HG03342 (cell line): ENCODE measurements at regions not wholly inside any gene's neighbourhood (a gene's known extent, or its start where the extent isn't known, plus 50 kb on each side); places are given as distances from the start of the nearest gene placed in this dataset.

Experiments used
- ATAC-seq: cut with Tn5 transposase; IDR thresholded peaks from one replicate; pipeline ENCODE4 v1.9.1; 2021; ENCODE audit warnings: mild to moderate bottlenecking, moderate library complexity; ENCODE audit not compliant: unreplicated experiment

DNA sequence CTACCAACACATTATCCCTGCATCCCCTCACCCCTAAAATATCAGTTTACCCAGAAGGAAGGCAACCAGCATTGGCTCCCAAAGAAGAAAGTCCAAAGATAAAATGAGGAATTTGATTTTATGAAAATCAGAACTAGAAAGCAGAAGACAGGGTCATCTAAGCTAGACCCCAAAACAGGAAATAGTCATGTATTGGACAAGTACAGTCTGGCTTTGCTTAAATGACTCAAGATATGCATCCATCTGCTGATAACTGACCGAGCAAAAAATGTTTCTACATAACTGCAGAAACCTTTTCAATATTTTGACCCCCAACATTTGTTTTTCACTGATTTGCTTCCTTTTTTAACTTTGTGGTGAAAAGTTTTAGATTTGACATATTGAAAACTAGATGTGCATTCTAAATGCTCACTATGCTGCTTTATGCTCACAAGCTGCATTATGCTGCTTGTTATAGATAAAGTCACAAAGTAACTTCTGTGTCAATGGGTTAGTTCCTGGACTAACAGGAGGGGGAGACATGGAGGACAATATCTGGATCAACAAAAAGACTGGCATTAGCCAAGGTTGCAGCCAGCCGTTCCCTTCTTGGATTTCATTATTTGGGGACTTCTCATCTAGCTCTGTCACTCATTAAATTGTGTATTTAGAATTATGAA lies 227.0 kb downstream of the INHBA start:
- no peak for ATAC-seq

DNA sequence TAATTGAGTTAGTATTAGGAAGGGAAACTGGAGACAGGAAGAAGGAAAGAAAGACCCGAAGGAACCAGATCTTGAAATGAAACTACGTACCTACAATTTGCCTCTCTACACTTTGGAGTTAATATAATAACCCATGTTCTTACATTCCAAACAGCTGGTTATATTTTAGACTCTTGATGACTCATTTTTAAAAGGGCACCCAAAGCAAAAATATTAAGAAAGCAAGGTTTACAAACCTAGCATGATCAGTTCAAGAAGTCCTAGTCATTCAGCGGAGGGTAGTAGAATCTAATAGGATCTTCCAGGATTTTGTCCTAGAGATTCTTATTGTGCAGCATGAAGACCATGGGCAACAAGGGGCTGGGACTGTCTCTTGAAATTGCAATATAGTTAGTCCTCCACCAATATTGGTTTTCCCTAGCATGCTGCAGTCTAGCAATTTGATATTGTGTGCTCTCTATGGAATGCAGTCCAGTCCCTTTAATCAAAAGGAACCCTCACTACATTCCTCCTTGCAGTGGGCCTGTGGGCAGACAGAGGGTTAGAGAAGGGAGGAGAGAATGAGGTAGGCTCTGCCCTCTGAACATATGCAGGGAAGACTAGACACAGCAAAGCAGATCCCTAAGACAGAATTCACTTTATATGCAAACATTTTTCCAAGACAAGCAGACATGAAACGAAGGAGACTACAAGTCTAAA lies 230.3 kb downstream of the INHBA start:
- no peak for ATAC-seq

DNA sequence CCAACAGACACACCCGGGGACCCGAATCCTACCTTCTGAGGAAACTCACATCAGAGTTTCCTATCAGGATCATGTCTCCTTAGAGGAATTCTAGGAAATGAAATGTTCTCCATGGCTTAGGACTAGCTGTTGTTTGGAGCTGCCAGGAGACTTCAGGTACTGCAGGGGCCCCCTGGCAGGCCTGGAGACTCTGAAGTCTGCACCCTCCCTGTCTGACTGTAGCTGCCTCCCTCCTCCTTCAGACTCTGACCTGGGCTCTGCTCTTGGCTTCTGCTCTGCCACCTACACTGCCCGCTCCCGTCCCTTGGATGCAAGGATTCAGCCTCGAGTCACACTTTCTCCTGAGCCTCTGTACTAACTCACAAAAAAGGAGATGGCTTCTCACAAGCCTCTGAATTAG lies 232.8 kb downstream of the INHBA start:
- no peak for ATAC-seq

DNA sequence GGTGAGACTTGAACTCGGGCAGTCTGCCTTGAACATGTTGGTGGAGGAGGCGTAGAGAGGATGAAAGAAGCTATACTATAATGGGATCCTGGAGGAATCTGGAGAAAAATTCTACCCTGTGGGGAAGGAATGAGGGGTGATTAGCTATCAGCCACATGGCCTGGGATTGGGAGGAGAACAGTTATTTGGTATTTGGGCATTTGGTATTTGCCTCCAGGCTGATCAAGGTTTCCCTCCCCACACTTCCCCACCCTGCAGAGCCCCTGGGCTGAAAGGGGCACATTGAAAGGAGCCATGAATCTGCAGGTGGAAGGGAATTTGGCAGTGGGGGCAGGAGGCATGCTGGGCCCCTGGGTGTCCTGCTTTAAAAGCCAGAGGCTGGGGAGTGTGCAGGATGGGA lies 235.3 kb downstream of the INHBA start:
- ATAC-seq, result no peak

DNA sequence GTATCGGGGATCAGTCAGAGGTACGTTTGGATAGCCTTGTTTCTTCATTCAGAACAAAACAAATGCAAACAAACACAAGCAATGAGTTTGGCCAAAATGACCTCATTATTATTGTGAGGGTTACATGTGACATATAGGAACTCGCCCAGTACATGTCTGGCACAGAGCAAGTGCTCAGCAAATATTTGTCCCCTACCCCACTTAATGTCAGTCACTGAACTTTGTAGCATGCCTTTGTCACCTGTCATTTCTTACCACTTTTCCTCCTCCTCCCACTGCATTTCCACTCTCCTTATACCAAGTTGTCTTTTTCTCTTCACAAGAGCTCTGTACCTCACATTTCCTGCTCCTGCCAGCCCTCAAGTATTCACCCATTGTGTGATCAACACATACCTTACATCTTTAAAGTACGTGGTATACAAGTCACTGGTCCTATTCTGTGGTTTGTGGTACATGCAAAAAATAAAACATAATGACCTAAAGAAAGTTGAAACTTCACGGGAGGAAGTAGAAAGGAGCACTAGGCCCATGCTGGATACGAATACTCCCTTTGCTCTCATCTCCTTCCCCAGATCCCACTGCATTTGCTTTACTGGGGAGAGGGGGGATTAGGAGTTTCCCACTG lies 236.0 kb downstream of the INHBA start:
- no peak for ATAC-seq

DNA sequence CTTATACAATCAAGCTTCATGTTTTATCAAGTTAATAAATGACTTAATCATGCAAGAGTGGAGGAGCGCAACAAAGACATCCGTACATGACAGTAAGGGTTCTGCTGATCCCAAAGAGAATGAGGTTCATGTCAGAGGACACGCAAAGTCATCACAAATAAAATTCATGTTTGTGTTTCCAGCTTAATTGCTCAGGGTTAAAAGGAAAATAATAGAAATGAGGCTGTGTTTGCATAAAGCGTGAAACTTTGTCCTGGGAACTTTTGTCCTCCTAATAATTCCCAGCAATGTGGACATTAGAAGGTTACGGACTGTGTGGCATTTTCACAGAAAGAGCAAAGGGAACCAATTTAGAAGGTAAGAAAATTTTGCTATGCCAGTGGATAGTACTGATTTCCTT lies 237.3 kb downstream of the INHBA start:
- ATAC-seq, result no peak

DNA sequence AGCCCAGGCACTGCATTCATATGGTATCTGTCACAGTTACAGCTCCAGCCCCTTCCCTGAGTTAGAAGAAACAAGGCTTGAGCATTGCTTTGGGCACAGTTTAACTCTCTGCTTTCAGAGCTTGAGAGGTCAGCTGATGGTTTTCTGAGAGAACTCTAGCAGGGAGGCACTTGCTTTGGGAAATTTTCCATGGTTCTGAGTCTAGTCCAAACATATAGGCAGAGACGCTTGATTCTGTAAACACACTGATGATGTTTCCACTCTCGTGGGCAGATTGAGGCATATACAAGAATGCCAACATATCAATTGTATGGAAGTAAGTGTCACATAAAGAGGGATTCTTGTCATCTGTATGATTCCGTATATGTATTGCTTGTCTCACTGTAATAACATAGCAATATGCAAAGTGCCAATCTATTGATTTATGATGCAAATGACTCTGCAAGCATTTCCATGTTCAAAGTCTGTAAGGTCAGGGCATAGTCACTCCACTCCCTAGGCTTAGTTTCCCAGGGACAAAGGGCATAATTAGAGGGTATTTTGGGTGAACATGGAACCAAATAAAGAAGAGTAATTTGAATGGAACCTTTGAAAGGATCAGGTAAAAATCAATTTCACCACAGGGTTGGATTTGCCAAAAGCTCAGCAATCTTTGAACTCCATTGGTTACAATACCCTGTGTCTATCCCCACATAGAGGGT lies 239.0 kb downstream of the INHBA start:
- ATAC-seq, result no peak

DNA sequence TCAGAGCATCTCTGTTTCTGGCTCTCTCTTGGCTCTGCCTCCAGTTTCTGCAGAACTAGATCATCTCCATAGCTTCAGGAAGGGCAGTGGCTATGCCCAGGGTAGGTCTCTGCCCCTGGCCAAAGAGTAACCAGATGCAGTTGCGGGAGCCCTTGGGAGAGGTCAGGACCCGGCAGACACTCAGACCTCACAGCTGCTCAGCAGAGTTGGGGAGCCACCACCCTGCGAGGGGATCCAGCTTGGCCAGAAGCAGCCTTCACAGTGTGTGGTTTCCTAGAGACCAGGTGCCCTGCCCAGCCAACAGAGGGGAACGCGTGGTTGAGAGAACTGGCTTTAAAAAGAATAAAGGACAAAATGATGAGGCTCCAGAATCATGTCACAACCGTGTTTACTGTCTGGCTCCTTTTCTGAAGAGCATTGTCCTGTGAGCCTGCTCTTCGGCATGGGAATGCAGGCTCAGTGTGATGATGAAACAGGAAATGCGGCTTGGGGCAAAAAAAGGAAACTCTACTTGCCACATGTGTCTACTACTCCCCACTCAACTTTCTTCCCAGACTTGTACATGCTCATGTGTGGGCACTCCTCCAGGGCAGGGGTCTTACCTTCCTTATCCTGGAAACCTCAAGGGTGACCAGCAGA lies 243.1 kb downstream of the INHBA start:
- no peak for ATAC-seq

DNA sequence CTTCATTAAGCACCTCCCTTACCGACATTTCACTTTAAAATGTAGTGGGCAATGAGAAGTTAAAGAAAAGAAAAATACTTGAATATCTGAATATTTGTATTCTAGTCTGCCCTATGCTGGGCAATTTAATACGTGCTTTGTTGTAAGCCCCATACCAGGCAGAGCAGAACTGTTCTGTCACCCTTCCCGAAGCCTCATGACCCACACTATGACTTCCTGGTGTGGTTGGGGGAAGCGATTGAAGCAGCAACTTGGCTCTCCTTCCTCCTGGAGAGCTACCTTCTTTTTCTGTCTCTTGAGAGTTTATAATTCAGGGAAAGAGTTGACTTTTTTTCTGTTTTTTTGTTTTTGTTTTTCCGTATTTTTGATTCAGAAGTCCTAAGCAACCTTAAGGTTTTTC lies 243.7 kb downstream of the INHBA start:
- ATAC-seq, result no peak

DNA sequence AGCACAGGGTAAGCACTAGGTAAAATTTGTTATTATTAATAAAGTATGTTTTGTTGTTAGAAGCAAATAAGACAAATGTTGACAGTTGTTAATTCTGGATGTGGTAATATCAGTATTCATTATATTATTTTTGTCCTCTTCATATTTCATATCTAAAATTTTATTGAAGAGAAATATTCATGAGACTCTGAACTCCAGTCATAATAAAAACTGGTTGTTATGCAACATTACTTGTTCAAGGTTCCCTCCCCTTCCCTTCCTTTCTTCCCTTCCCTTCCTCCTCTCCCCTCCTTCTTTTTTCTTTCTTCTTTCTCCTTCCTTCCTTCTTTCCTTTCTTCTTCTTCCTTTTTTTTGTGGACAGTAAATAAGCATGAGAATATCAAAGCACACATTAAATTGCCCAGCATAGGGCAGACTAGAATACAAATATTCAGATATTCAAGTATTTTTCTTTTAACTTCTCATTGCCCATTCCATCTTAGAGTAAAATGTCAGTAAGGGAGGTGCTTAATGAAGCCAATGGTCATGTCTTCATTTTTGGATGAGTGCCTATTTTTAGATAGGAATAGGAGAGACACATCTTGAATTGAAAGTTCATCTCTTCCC lies 245.0 kb downstream of the INHBA start:
- ATAC-seq, result no peak

DNA sequence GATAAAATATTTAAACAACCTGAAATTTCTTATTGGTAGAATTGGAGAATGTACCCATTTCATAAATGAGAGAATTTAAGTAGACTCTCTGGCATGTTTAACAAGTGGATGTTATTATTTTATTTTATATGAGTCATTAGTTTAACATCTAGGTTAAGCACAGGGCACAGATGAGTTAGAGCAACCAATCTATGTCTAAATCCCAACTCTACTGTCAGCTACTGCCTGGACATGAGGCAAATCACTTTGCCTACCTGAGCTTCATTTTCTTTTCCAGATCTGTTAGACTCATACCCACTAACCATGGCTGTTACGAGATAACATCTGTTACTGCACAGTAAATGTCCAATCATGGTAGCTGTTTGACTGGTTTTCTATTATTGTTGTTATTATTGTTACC lies 251.1 kb downstream of the INHBA start:
- no peak for ATAC-seq

DNA sequence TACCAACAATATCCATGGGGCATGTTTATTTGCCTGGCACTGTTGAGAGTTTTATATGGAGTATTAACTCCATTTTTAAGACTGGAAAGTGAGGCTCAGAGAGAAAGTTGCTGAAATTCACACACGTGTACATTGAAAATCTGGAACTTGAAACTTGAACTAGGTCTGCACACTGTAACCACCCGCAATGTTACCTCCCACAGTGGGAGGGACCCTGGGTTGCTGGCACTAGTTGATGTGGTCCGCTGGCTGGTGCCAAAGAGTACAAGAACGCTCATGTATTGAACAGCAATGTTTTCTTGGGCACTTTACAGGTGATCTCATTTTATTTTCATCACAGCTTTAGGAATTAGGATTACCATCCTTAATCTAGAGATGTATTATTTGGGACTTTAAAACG lies 253.2 kb downstream of the INHBA start:
- no peak for ATAC-seq

DNA sequence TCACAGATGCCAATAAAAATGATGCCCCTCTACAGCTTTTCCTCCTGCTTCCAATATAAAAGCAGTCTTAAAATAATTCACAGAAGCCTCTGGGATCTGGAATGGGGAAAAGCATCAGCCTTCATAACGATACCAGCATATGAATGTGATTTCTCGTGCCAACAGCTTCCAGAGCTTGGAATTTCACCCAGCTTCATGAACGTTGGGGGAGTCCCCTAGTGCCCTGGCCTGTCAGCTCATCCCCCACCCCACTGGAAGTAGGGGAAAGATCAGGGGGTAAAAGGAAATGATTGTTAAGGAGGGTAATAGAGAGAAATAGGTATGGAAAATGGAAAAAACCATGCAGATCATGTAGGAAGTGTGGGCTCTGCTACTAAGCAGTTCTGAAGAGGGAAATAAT lies 253.6 kb downstream of the INHBA start:
- ATAC-seq, result no peak

DNA sequence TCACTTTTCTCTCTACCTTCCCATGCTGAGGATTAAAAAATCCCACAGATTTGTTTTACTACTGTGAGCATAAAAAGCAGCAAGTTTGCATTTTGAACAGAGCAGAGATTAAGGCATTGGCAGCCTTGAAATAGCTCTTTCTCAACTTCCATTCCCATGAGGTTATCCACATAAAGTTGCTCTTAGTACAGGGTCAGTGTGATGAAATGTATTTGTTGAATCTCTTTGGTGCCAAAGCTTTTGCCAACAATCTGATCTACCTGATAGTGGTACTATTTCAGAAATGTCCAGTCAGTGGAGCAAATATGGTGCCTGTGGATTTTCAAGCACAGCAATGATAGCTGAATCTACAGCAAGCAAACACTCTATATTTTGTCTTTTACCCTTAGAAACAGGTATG lies 254.8 kb downstream of the INHBA start:
- ATAC-seq, result no peak

DNA sequence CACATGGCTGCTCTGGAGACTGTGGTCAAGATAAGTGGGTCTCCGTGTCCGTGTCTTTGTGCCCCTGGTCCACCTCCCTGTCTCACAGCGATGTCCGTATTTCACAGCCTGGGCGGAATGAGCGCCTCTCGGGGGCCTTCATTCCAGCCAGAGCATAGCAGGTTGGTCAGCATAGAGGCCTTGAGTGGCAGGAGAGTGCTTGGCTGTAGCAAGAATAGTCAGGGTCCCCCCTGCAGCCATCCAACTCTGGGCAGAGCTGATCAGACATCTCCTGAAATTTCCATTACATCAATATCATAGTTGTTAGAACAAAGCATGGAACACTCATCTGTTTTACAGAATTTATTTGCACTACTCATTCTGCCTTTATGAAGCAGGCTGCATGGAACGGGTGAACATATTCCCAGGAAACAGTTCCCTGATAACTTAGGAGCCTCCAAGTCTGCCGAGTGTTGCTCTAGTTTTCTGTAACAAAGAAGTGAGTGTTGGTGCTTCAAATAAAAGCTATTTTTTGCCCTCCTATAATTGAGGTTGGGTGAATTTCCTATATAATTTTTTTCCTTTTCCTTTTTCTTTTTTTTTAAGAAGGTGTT lies 255.3 kb downstream of the INHBA start:
- ATAC-seq, result no peak

DNA sequence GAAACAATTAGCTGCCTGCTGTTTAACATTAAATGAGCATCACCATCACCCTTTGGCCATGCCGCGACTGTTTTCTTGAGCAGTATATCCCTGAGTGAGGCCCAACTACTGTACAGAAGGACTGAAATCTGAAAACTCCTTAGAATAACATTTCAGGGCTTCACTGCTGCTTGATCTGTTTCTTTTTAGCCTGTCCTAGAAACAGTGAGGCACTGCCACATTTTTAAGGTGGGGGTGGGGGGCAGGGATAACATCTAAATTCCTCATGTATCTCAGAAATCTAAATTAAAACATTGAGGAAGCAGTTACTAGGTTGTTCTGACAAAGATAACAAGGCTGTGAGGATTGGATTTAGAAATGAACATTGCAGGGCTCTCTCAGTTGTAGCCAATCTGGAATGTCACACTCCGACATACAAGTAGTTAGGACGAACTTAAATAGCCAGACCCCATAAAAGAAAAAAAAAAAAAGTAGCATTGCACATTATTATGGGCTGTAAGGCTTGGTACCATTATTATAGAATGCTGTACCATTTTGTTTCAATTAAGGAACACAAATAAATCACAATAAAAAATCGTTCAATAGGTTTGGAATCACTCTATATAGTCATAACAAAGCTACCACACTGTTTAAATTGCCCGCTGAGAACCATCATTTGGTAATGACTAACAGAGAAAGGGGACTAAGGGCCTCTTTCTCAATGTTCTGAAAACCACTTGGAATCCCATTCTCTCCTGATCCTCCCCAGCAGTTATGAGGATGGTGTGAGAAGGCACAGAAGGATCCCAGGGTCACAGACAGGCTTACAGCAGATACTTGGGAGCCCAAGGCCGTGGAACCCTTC lies 256.1 kb downstream of the INHBA start:
- ATAC-seq, result no peak

DNA sequence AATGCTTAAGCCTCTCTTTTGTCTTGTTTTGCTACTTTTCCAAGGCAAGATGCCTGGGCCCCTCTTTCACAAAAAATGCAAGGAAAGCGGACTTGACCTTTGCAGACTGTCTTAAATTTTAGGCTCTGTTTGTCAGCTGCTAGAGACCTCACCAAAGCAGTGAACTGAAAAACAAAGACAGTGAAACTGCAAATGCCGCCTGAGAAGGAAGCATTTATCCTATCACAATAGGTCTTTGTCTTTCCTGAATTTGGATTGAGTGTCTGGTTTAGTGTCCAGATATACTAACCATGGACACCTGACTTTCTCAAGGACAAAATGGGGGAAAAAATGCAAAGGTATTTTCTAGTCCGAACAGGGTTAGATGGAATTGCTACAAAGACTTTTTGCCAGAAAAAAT lies 256.9 kb downstream of the INHBA start:
- ATAC-seq, result no peak

DNA sequence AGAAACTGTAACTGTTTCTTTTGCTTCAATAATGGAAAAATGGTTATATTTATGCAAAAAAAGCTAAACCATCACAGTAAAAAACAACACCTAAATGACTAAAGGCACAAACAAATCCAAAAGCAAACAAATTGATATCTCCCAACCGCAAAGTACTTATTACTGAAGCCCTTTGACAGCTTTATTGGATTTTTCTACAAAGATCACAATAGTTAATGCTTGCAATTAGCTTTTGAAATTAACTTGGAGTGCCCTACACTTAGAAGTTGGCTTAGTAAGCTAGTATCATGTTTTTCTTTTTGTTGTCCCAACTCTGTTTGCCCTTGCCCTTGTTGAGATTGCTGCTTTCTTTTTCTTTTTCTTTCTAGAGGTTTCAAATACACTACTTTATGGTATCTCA lies 257.5 kb downstream of the INHBA start:
- ATAC-seq, result no peak

DNA sequence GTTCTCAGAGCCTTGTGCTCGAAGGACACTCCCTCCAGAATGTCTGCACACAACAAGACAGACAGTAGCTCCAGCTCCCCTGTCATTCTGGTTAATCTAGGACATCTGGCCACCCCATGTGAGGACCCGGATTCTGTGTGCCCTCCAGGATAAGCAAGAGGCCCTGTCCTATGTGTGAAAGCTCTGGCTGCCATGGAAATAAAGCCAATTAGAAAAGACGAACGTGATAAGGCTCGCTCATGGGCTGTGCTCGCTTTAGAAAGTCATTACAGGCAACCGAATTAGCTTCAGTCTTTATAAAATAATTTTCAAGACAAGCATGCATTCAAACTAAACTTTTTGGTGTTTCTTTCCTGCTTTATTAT lies 263.4 kb downstream of the INHBA start:
- no peak for ATAC-seq
